ENCODE measurements at regions not wholly inside any gene's neighbourhood (a gene's known extent, or its start where the extent isn't known, plus 50 kb on each side); places are given as distances from the start of the nearest gene placed in this dataset.

DNA sequence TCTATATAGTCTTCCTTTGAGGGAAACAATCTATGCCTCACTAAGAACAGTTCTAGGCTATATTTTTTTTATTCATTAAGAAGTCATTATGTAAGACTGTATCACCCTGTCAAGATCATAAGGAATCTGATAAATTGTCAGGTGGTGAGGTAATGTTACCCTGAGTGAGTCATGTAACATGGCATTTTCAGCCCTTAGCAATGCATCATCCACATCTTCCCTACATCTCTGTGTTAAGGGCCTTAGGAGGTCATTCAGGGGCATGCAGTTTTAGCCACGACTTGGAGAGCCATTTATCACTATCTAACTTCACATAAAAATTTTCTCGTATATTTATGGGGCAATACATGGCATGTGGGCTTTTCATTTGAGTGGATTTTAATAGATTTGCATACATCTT is 924.5 kb upstream of the MBL2 start:
- H3K9me3 ChIP-seq = no peaks in the 10 kb centered on the region
- no peaks in the 10 kb centered on the region for H3K36me3 ChIP-seq
- H3K4me3 ChIP-seq = no peak overlapping the region
- intact Hi-C loops (cut with DNase I) = no loop called here
- 31% methylated on average over 2 of the region's 2 CpGs for whole genome bisulfite sequencing (ENCODE audit: insufficient coverage, low coverage, low lambda C conversion rate, missing lambda C conversion rate)
- DNase-seq (no peak), ATAC-seq (no peak)
- H3K4me1 ChIP-seq = no peaks in the 10 kb centered on the region
- H3K27me3 ChIP-seq = no peaks in the 10 kb centered on the region
- TF ChIP-seq, protein P1, sequence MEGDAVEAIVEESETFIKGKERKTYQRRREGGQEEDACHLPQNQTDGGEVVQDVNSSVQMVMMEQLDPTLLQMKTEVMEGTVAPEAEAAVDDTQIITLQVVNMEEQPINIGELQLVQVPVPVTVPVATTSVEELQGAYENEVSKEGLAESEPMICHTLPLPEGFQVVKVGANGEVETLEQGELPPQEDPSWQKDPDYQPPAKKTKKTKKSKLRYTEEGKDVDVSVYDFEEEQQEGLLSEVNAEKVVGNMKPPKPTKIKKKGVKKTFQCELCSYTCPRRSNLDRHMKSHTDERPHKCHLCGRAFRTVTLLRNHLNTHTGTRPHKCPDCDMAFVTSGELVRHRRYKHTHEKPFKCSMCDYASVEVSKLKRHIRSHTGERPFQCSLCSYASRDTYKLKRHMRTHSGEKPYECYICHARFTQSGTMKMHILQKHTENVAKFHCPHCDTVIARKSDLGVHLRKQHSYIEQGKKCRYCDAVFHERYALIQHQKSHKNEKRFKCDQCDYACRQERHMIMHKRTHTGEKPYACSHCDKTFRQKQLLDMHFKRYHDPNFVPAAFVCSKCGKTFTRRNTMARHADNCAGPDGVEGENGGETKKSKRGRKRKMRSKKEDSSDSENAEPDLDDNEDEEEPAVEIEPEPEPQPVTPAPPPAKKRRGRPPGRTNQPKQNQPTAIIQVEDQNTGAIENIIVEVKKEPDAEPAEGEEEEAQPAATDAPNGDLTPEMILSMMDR (IDR thresholded peaks at IDR 0.05) = no peak
- TF ChIP-seq POLR2A (IDR thresholded peaks at IDR 0.05) = no peak
- no peak overlapping the region for H3K27ac ChIP-seq

DNA sequence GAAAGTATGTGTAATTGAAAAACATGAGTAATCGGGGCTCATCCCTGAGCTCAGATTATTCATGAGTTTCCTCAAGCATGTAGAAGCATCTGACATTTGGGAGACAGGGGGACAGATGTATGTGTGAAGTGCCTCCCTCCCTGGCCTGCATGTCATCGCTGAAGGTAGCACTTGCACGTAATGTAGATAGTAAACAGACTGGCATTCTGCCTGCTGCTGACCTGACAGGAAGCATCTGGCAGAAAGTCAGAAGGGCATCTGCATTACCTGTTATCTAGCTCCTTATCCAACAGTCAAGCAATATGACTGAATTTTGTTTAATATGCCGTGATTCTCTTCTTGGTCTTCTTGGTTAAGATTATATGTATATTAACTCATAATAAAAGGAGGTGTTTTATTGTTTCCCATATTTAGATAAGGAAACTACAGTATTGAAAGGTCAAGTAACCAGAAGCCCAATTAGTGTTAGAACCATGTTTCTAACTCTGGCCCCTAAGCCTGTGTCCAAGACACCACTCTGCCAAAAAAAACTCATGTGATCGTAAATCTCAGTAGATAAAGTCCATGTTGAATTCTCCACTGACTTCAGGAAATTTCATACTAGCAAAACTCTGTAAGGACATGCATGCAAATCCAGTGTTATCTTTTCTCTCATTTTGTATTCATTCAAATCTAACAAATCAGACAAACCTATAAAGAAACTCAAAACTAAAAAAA is 918.1 kb upstream of the MBL2 start:
- Histone ChIP-seq H3K27ac (no peak overlapping the region), H3K4me1 (no peaks in the 10 kb centered on the region), H3K36me3 (no peaks in the 10 kb centered on the region), H3K27me3 (no peaks in the 10 kb centered on the region), H3K4me3 (no peak overlapping the region), H3K9me3 (no peaks in the 10 kb centered on the region)
- TF ChIP-seq POLR2A (IDR thresholded peaks at IDR 0.05) = no peak
- TF ChIP-seq, protein P1 (IDR thresholded peaks at IDR 0.05) = no peak
- no peak for ATAC-seq
- no peak for DNase-seq
- intact Hi-C loops (cut with DNase I) = no loop called here
- 47% methylated on average over 5 of the region's 5 CpGs for WGBS (ENCODE audit: insufficient coverage, low coverage, low lambda C conversion rate, missing lambda C conversion rate)

DNA sequence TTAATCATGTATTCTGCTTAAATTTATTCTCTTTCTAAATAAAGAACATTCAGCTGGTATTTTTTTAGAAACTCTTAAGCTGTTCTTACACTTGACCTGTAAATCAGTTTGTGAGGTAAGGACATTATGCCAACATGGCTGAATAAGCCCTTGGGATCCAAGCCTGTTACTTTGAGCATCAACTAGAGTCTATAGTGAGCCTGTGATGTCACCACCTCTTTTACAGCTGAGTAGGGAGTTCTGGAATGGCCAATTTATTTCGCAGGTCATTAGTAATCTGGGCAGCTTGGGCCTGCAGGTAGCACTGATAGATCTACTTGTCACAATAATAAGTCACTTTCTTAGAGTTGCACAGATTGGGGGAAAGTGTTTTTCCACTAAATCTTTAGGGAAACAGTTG is 915.2 kb upstream of the MBL2 start:
- no peaks in the 10 kb centered on the region for H3K27me3 ChIP-seq
- TF ChIP-seq POLR2A (IDR thresholded peaks at IDR 0.05) = no peak
- TF ChIP-seq, protein P1 (IDR thresholded peaks at IDR 0.05) = no peak
- no peaks in the 10 kb centered on the region for H3K36me3 ChIP-seq
- no peaks in the 10 kb centered on the region for H3K4me1 ChIP-seq
- intact Hi-C loops (cut with DNase I) = no loop called here
- 50% methylated on average over 1 of the region's 1 CpG for WGBS (ENCODE audit: insufficient coverage, low coverage, low lambda C conversion rate, missing lambda C conversion rate)
- H3K9me3 ChIP-seq = no peaks in the 10 kb centered on the region
- H3K4me3 ChIP-seq = no peak overlapping the region
- no peak overlapping the region for H3K27ac ChIP-seq
- DNase-seq (no peak), ATAC-seq (no peak)

DNA sequence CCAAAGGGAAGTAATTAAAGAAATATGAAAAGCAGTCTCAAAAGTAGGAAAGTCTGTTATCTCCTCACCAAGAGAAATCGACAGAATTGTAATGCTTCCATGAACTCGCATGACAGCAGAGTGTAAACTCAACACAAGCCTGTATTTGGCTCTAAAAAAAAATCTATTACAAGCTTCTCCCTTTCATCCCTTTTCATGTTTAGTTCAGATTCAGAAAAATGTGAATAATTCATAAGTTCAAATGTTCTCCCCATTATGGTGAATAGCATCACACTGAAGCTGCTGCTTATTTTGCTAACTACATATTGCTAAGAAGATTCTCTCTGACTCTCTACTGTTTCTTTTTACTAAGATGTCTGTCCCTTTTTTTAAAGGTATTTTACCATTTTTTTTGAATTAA is 910.3 kb upstream of the MBL2 start:
- ATAC-seq (no peak), DNase-seq (no peak)
- H3K36me3 ChIP-seq = no peaks in the 10 kb centered on the region
- no peaks in the 10 kb centered on the region for H3K27me3 ChIP-seq
- no peaks in the 10 kb centered on the region for H3K4me1 ChIP-seq
- intact Hi-C loops (cut with DNase I) = no loop called here
- 72% methylated on average over 2 of the region's 2 CpGs for WGBS (ENCODE audit: insufficient coverage, low coverage, low lambda C conversion rate, missing lambda C conversion rate)
- no peak overlapping the region for H3K27ac ChIP-seq
- H3K4me3 ChIP-seq = no peak overlapping the region
- TF ChIP-seq, protein P1 (IDR thresholded peaks at IDR 0.05) = no peak
- no peak for TF ChIP-seq POLR2A (IDR thresholded peaks at IDR 0.05)
- H3K9me3 ChIP-seq = no peaks in the 10 kb centered on the region
